HG02852 (cell line): ENCODE measurements at regions not wholly inside any gene's neighbourhood (a gene's known extent, or its start where the extent isn't known, plus 50 kb on each side); places are given as distances from the start of the nearest gene placed in this dataset.

Source experiments
- ATAC-seq: cut with Tn5 transposase; IDR thresholded peaks from one replicate; pipeline ENCODE4 v1.9.1; 2021; ENCODE audit warnings: mild to moderate bottlenecking, moderate library complexity; ENCODE audit not compliant: unreplicated experiment

DNA sequence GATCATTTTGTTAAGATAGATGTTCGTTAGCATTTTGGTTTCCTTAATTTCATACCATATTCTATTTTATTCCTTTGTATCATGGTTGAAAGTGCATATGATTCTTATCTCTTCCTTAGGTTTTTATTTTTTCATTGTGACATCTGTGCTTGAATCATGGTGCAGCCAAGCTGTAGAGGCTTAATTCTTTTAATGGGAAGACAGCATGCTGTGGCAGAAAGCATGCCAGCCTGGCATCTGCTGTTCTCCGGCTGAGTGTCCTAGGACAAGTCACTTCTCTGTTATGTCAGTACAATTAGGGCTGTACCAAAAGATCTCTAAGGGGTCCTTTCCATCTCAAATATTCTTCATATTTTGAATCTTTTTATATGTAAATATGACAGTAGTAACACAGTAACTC, 68.5 kb upstream of the PMFBP1 start:
- ATAC-seq, result no peak

DNA sequence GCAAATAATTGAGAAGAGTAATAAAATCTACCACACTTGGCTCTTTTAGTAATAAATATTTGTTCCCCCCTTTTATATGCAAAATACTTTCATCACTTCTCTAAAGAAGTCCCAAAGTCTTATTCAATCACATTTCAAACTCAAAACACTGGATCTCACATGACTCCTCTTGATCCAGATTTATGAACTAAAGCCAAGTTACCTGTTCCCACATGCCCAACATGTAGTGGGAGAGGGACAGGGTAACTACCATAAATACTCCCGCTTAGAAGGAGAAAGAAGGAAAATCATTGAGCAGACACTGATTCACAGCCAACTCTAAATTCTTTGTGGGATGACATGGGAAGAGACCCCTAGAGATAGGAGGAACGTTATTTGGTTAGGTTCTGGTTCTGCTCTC, 64.9 kb upstream of the PMFBP1 start:
- ATAC-seq, result no peak

DNA sequence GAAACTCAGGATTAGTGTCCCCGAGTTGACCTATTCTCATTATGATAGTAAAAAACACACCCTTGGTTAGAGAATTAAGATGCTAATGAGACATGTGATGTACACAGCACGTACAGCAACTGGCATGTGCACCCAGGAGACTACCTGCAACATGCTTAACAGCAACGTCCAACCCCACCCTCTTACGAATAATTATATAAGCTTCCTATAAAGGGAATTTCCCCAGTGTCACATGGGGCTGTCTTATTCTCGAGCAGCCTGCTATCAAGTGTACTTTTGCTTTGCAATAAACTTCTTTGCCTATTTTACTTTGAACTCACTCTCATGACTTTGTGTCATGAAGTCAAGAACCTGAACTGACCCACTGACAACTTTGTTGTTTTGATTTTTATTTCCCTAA, 62.4 kb upstream of the PMFBP1 start:
- ATAC-seq, result no peak

DNA sequence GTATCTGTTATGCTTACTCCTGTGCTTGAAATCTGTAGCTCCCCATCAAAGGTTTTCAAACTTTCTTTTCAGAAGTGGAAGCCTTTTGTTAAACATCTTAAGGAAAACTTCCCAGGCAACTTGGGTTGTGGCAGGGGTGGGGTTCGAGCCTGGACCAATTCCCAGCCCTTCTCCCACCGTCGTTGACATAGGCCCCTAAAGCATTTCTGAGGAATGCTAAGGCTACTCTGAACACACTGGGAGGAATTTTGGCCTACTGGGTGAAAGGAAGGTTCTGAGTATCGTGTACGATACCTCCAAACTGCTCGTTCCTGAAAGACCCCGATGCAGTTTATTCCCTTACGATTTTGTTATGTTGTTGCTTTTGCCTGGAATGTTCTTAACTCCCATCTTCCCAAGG, 56.1 kb upstream of the PMFBP1 start:
- ATAC-seq, result no peak

DNA sequence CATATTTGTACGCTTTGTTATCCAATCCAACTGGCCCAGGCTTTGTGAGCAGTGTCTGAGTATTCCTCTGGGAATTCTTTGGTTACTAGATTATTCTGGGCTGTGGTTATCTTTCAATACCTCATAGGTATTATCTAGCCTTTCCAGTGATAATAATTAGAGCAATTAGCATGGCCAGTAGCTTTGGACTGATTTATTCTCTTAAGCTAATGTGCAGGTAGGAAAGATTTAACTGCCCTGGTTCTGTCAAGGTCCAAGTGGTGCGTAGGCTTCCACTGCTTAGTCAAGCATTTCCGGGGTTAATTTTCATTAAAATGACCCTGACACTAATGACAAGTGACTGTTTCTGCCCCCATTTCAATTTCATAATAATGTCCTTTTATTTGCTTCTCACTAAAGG, 54.2 kb upstream of the PMFBP1 start:
- no peak for ATAC-seq

DNA sequence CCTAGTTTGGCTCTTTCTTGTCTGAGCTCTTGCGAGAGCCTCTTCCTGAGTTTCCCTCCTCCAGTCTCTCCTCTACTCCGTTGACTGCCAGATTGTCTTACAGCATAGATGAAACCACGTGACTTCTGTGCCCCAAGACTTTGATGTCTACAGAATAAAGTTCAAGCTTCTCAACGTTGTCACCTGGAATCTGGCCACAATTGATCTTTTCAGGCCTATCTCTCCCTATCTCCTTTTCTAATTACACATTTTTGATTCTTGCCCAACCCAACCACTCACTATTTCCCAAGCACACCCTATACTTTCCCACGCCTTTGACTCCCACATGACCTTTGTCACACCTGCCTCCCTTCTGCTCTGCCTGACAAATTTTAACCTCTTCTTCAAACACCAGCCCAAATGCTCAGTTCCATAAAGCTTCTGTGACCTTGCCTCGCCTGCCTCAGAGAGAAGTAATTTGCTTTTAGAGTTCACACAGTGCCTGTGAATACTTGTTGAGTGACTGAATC, 52.4 kb upstream of the PMFBP1 start:
- ATAC-seq, result no peak

DNA sequence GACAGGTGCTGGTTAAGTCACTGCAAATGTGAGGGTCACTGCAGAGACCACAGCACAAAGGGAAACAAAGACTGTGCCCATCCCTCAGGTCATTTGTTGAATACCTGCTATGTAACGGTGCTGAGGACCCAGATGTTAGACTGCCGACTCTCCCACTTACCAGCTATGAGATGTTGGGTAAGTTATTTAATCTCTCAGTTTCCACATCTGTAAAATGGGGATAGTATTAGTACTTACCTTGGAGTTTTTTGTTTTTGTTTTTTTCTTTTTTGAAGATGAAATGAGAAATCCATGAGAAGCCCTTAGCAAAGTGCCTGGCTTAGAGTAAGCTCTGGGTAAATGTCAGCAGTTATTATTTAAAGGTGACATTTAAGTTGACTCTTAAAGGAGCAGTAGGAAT, 50.5 kb upstream of the PMFBP1 start:
- ATAC-seq, result no peak
